Karpas-422 (cell line): ENCODE measurements at regions not wholly inside any gene's neighbourhood (a gene's known extent, or its start where the extent isn't known, plus 50 kb on each side); places are given as distances from the start of the nearest gene placed in this dataset.
"Not testable (repeated sequence)": the region's sequence is repeated elsewhere in the genome, so short reads cannot be mapped to it uniquely, and the experiment has no call there.

Experiments
- DNase-seq: peaks from one replicate; pipeline ENCODE4 v3.0.0-alpha.2; 2015
- H2AFZ ChIP-seq: fragments of 200-600 bp; sonication (generic); 2 replicates; pipeline ENCODE4 v1.6.1; 2014; ENCODE audit warnings: antibody characterized with exemption, low read length, mixed read lengths
- H3K27ac ChIP-seq: fragments of 200-600 bp; sonication (generic); 2 replicates; pipeline ENCODE4 v1.5.1; 2014; ENCODE audit warnings: mild to moderate bottlenecking, low read length, moderate library complexity
- H3K27me3 ChIP-seq: fragments of 200-600 bp; sonication (generic); 2 replicates; pipeline ENCODE4 v1.6.1; 2014; ENCODE audit warnings: low read length, mixed read lengths
- H3K36me3 ChIP-seq: fragments of 200-600 bp; sonication (generic); 2 replicates; pipeline ENCODE4 v1.6.1; 2014; ENCODE audit warnings: low read length, mixed read lengths; ENCODE audit not compliant: insufficient read depth
- H3K4me1 ChIP-seq: fragments of 200-600 bp; sonication (generic); 2 replicates; pipeline ENCODE4 v1.6.1; 2014; ENCODE audit warnings: mild to moderate bottlenecking, low read length, mixed read lengths
- H3K4me2 ChIP-seq: fragments of 200-600 bp; sonication (generic); 2 replicates; pipeline ENCODE4 v1.6.1; 2014; ENCODE audit warnings: low read length, low read depth, mild to moderate bottlenecking; ENCODE audit not compliant: poor library complexity, severe bottlenecking
- H3K4me3 ChIP-seq: fragments of 200-600 bp; sonication (generic); 2 replicates; pipeline ENCODE4 v1.5.1; 2014; ENCODE audit warnings: mild to moderate bottlenecking, antibody characterized with exemption, low read length, mixed read lengths
- H3K79me2 ChIP-seq: fragments of 200-600 bp; sonication (generic); 2 replicates; pipeline ENCODE4 v1.6.1; 2014; ENCODE audit warnings: mild to moderate bottlenecking, low read length, mixed read lengths
- H3K9ac ChIP-seq: fragments of 200-600 bp; sonication (generic); 2 replicates; pipeline ENCODE4 v1.6.0; 2014; ENCODE audit warnings: low read length
- H3K9me2 ChIP-seq: fragments of 200-600 bp; sonication (generic), shearing (Covaris generic); replicated peaks from 2 replicates; pipeline ENCODE4 v1.6.0; 2014; ENCODE audit warnings: mild to moderate bottlenecking, low read length, moderate library complexity; ENCODE audit not compliant: insufficient read depth
- H3K9me3 ChIP-seq: fragments of 300-700, 200-600 bp; sonication (generic); 2 replicates; pipeline ENCODE4 v1.6.1; 2014; ENCODE audit warnings: low read length, mixed read lengths
- H4K20me1 ChIP-seq: fragments of 200-600 bp; sonication (generic); 2 replicates; pipeline ENCODE4 v1.6.1; 2014; ENCODE audit warnings: mild to moderate bottlenecking, antibody characterized with exemption, low read length, low read depth; ENCODE audit not compliant: insufficient read depth

GRCh38 chr18:46215902-46216723, 111.9 kb downstream of the HAUS1 start:
- Histone ChIP-seq H3K9me3 (no peaks in the 10 kb centered on the region), H3K4me2 (no peak overlapping the region), H2AFZ (no peak overlapping the region), H3K4me1 (peaks cover 24% of the 10 kb centered on the region), H3K27me3 (no peaks in the 10 kb centered on the region), H3K79me2 (peaks cover 99% of the 10 kb centered on the region), H4K20me1 (0 out of 2 replicates have a peak, but pooled peaks cover 5% of the 10 kb centered on the region), H3K9me2 (no peaks in the 10 kb centered on the region), H3K9ac (no peak overlapping the region), H3K27ac (no peak overlapping the region), H3K36me3 (peaks cover 13% of the 10 kb centered on the region; the same call in 1 of the 2 replicates), H3K4me3 (no peak overlapping the region)
- no peak for DNase-seq

- DNase-seq: no peak
- Histone ChIP-seq H3K79me2 (peaks cover 99% of the 10 kb centered on the region), H3K4me1 (peaks cover 15% of the 10 kb centered on the region), H3K9me2 (no peaks in the 10 kb centered on the region), H3K9ac (no peak overlapping the region), H4K20me1 (no peaks in the 10 kb centered on the region), H3K36me3 (peaks cover 17% of the 10 kb centered on the region; the same call in 1 of the 2 replicates), H3K27me3 (no peaks in the 10 kb centered on the region), H3K27ac (no peak overlapping the region), H3K9me3 (no peaks in the 10 kb centered on the region), H3K4me2 (no peak overlapping the region), H3K4me3 (no peak overlapping the region), H2AFZ (no peak overlapping the region)
These were observed 115.9 kb downstream of the HAUS1 start for GRCh38 chr18:46220116-46220515.

- no peaks in the 10 kb centered on the region for H4K20me1 ChIP-seq
- peaks cover 98% of the 10 kb centered on the region for H3K79me2 ChIP-seq
- H3K4me1 ChIP-seq: peaks cover 15% of the 10 kb centered on the region
- H3K27me3 ChIP-seq: no peaks in the 10 kb centered on the region
- H3K9me3 ChIP-seq: no peaks in the 10 kb centered on the region
- H2AFZ ChIP-seq: no peak overlapping the region
- DNase-seq: no peak
- H3K36me3 ChIP-seq: peaks cover 8% of the 10 kb centered on the region; the same call in 1 of the 2 replicates
- no peaks in the 10 kb centered on the region for H3K9me2 ChIP-seq
- H3K4me2 ChIP-seq: no peak overlapping the region
- no peak overlapping the region for H3K4me3 ChIP-seq
- H3K27ac ChIP-seq: no peak overlapping the region
- no peak overlapping the region for H3K9ac ChIP-seq
These were observed 117.9 kb downstream of the HAUS1 start for GRCh38 chr18:46222093-46222492.

DNA sequence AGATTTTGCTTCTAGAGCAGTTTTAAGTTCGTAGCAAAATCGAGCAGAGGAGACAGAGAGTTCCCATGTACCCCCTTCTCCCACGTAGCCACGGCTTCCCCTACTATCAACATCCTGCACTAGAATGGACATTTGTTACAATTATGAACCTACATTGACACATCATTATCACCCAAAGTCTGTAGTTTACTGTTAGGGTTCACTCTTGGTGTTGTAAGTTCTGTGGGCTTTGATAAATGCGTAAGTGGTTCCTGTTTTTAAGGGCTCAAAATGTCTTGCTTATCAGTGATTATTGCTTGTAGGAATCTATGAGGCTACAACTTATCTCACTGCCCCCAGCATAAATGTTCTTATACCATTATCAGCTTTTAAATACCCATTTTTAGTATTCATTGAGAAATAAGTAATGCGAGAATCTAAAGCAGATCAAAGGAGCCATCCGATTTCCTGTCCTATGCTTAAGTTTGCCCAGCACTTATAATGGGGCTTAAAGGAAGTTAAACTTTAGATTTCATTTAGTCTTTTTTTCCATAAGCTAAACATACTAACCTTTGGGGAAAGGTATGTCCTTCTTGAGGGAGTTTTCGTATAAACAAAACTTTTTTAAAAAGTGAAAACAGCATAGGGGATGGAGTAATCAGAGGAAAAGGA, 118.7 kb downstream of the HAUS1 start:
- Histone ChIP-seq H3K27ac (no peak overlapping the region), H2AFZ (no peak overlapping the region), H4K20me1 (no peaks in the 10 kb centered on the region), H3K4me3 (no peak overlapping the region), H3K79me2 (peaks cover 97% of the 10 kb centered on the region), H3K4me1 (peaks cover 15% of the 10 kb centered on the region), H3K36me3 (peaks cover 8% of the 10 kb centered on the region; the same call in 1 of the 2 replicates), H3K9me3 (no peaks in the 10 kb centered on the region), H3K27me3 (no peaks in the 10 kb centered on the region), H3K9ac (no peak overlapping the region), H3K9me2 (no peaks in the 10 kb centered on the region), H3K4me2 (no peak overlapping the region)
- DNase-seq: no peak

DNA sequence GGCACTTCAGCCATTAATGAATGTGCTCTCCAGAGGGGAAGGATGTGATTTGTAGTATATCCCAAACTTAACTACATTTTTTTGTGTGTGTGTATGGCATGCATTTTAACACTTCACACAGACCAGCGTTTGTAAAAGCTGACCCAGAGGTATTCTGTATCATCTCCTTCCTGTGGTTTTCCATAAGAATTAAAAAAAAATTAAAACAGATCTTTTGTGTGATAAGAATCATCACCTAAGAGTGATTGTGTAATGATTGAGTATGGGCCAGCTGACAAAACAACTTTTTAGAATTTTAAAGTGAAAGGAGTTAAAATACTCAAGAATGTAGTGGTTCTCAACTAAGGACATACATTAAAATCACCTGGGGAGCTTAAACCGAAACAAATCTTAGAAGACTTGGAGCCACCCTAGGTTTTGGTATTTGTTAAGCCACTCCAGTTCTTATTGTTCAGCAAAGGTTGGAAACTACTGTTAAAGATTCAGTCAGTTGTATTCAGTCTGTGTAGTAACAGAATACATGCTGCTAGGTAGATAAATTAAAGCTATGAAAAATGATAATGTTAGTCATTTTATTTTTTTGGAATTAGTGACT, 120.1 kb downstream of the HAUS1 start:
- peaks cover 15% of the 10 kb centered on the region for H3K4me1 ChIP-seq

GRCh38 chr18:46226461-46226860, 122.3 kb downstream of the HAUS1 start:
- no peaks in the 10 kb centered on the region for H4K20me1 ChIP-seq
- no peaks in the 10 kb centered on the region for H3K9me3 ChIP-seq
- no peak overlapping the region for H3K27ac ChIP-seq
- DNase-seq: no peak
- no peak overlapping the region for H3K9ac ChIP-seq
- H3K27me3 ChIP-seq: no peaks in the 10 kb centered on the region
- no peaks in the 10 kb centered on the region for H3K9me2 ChIP-seq
- H3K4me1 ChIP-seq: peaks cover 14% of the 10 kb centered on the region
- 0 out of 2 replicates have a peak, but pooled peaks cover 4% of the 10 kb centered on the region for H3K36me3 ChIP-seq
- no peak overlapping the region for H3K4me2 ChIP-seq
- H3K4me3 ChIP-seq: no peak overlapping the region
- H2AFZ ChIP-seq: no peak overlapping the region
- peaks cover 97% of the 10 kb centered on the region for H3K79me2 ChIP-seq

More for the DNA sequence above, 120.1 kb downstream of the HAUS1 start:
- H2AFZ ChIP-seq: no peak overlapping the region
- H3K9me3 ChIP-seq: no peaks in the 10 kb centered on the region
- no peak overlapping the region for H3K4me2 ChIP-seq
- DNase-seq: no peak
- no peak overlapping the region for H3K4me3 ChIP-seq
- H3K79me2 ChIP-seq: peaks cover 97% of the 10 kb centered on the region
- no peak overlapping the region for H3K27ac ChIP-seq
- no peaks in the 10 kb centered on the region for H3K27me3 ChIP-seq
- H3K9me2 ChIP-seq: no peaks in the 10 kb centered on the region
- no peak overlapping the region for H3K9ac ChIP-seq
- H3K36me3 ChIP-seq: 0 out of 2 replicates have a peak, but pooled peaks cover 4% of the 10 kb centered on the region
- H4K20me1 ChIP-seq: no peaks in the 10 kb centered on the region

DNA sequence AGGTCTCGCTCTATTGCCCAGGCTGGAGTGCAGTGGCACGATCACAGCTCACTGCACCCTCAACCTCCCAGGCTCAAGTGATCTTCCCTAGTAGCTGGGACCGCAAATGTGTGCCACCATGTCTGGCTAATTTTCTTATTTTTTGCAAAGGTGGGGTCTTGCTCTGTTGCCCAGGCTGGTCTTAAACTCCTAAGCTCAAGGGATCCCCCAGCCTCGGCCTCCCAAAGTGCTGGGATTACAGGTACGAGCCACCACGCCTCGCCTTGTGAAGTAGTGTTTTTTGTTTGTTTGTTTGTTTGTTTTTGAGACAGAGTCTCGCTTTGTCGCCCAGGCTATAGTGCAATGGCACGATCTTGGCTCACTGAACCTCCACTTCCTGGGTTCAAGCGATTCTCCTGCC, 125.5 kb downstream of the HAUS1 start:
- DNase-seq, H3K9ac ChIP-seq, H2AFZ ChIP-seq, H3K4me1 ChIP-seq, H3K4me2 ChIP-seq, H3K9me3 ChIP-seq, H3K27ac ChIP-seq, H3K9me2 ChIP-seq, H3K4me3 ChIP-seq, H3K36me3 ChIP-seq, H3K27me3 ChIP-seq, H4K20me1 ChIP-seq: not testable (repeated sequence)
- H3K79me2 ChIP-seq: peaks cover 97% of the 10 kb centered on the region

DNA sequence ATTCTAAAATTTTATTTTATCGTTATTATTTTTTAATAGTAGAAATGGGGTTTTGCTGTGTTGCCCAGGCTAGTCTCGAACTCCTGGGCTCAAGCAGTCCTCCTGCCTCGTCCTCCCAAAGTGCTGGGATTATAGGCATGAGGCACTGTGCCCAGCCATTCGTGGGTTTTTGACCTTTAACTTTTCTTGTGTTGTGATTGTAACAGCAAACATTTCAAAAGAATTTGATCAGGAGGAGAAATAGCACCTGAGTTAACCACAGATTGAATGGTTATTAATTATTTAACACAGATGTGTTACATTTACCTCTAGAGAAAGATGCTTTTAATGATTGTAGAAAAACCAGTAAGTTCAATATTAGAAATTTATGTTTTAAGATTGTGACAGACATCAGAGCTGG, 132.0 kb downstream of the HAUS1 start:
- Histone ChIP-seq H3K9me3 (no peaks in the 10 kb centered on the region), H3K36me3 (no peaks in the 10 kb centered on the region), H3K79me2 (peaks cover 99% of the 10 kb centered on the region), H3K4me1 (peaks cover 7% of the 10 kb centered on the region), H3K27me3 (no peaks in the 10 kb centered on the region), H2AFZ (no peak overlapping the region), H3K9ac (no peak overlapping the region), H3K9me2 (no peaks in the 10 kb centered on the region), H4K20me1 (no peaks in the 10 kb centered on the region), H3K4me2 (no peak overlapping the region), H3K27ac (no peak overlapping the region), H3K4me3 (no peak overlapping the region)
- DNase-seq: no peak
